Uterus (tissue), 3 donors: ENCODE measurements at regions not wholly inside any gene's neighbourhood (a gene's known extent, or its start where the extent isn't known, plus 50 kb on each side); places are given as distances from the start of the nearest gene placed in this dataset.

Experiments
- DNase-seq, 2 donors: peaks; one replicate each; pipeline ENCODE4 v3.0.0-alpha.2; 2019 to 2020
- H3K27ac ChIP-seq, 2 donors: fragments of 200-600 bp; sonication (generic); 1 replicate in 1 of 2; 2 replicates in 1 of 2; pipeline ENCODE4 v1.5.1; 2016 to 2018
- H3K27me3 ChIP-seq, 2 donors: fragments of 200-600 bp; sonication (generic); one replicate each; pipeline ENCODE4 v1.5.1; 2018 to 2019; ENCODE audit warnings: control low read depth in 1 of 2
- H3K36me3 ChIP-seq, 2 donors: fragments of 200-600 bp; sonication (generic); one replicate each; pipeline ENCODE4 v1.5.1; 2019; ENCODE audit warnings: control low read depth in 1 of 2
- H3K4me1 ChIP-seq, 2 donors: fragments of 200-600 bp; sonication (generic); one replicate each; pipeline ENCODE4 v1.5.1; 2018 to 2019; ENCODE audit warnings: control low read depth in 1 of 2
- H3K4me3 ChIP-seq, 2 donors: fragments of 200-600 bp; sonication (generic); 1 replicate in 1 of 2; 2 replicates in 1 of 2; pipeline ENCODE4 v1.5.1; 2018 to 2019; ENCODE audit warnings: mild to moderate bottlenecking in 1 of 2
- H3K9me3 ChIP-seq, 2 donors: fragments of 200-600 bp; sonication (generic); one replicate each; pipeline ENCODE4 v1.5.1; 2019; ENCODE audit warnings: control low read depth in 1 of 2
- POLR2A ChIP-seq, 2 donors: fragments of 450-650 bp; IDR thresholded peaks; one replicate each; pipeline ENCODE4 v1.6.1; 2016; ENCODE audit warnings: antibody characterized with exemption in 2 of 2, mild to moderate bottlenecking in 1 of 2, moderate library complexity in 1 of 2
- intact Hi-C: fragments of 100-400 bp; cut with DNase I; formaldehyde crosslinking; loops from one replicate; pipeline ENCODE4 v1.15.1; 2023; ENCODE audit warnings: low total_unique reads
- TF ChIP-seq, protein P1 (sequence below), 4 experiments: fragments of 200-600 bp in 2 of 4; fragments of 450-650 bp in 2 of 4; sonication (generic) in 2 of 4; IDR thresholded peaks; one replicate each; pipeline ENCODE4 v1.5.1; 2016 to 2019; ENCODE audit warnings: antibody characterized with exemption in 4 of 4, mild to moderate bottlenecking in 2 of 4, moderate library complexity in 1 of 4
- donor health status: DM: yes; HTN: yes; CAD: no.

DNA sequence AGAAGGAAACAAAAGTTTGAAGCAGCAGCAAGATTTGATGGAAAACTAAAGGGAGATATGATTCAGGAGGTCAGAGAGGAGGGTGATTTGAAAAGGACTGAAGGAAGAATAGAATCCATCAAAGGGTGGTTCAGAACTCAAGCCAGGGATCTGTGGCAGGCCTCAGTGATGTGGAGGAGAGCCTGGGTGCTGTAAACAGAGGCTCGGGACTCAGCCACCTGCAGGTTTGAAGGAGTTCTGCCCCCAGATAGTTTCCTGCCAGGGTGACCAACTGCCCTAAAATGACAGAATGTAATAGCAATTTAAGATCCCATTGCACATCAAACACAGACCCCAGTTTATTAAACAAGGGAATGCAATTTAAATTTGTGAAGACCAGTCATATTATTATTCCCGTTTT is 204.0 kb upstream of the FAT1 start:
- Histone ChIP-seq H3K36me3 (no peaks in the 10 kb centered on the region), H3K27ac (no peak overlapping the region), H3K27me3 (no peaks in the 10 kb centered on the region), H3K4me1 (no peaks in the 10 kb centered on the region), H3K9me3 (no peaks in the 10 kb centered on the region), H3K4me3 (no peak overlapping the region)
- intact Hi-C loops = no loop called here
- TF ChIP-seq, protein P1, sequence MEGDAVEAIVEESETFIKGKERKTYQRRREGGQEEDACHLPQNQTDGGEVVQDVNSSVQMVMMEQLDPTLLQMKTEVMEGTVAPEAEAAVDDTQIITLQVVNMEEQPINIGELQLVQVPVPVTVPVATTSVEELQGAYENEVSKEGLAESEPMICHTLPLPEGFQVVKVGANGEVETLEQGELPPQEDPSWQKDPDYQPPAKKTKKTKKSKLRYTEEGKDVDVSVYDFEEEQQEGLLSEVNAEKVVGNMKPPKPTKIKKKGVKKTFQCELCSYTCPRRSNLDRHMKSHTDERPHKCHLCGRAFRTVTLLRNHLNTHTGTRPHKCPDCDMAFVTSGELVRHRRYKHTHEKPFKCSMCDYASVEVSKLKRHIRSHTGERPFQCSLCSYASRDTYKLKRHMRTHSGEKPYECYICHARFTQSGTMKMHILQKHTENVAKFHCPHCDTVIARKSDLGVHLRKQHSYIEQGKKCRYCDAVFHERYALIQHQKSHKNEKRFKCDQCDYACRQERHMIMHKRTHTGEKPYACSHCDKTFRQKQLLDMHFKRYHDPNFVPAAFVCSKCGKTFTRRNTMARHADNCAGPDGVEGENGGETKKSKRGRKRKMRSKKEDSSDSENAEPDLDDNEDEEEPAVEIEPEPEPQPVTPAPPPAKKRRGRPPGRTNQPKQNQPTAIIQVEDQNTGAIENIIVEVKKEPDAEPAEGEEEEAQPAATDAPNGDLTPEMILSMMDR (IDR thresholded peaks at IDR 0.05) = no peak
- no peak for TF ChIP-seq POLR2A (IDR thresholded peaks at IDR 0.05)
- DNase-seq = no peak

GRCh38 chr4:186930024-186930423 is 206.4 kb upstream of the FAT1 start:
- H3K9me3 ChIP-seq = no peaks in the 10 kb centered on the region
- no peaks in the 10 kb centered on the region for H3K36me3 ChIP-seq
- intact Hi-C loops = no loop called here
- no peak overlapping the region for H3K4me3 ChIP-seq
- no peak for DNase-seq
- H3K4me1 ChIP-seq = no peaks in the 10 kb centered on the region
- TF ChIP-seq, protein P1 (IDR thresholded peaks at IDR 0.05) = no peak
- no peak for TF ChIP-seq POLR2A (IDR thresholded peaks at IDR 0.05)
- no peak overlapping the region for H3K27ac ChIP-seq
- no peaks in the 10 kb centered on the region for H3K27me3 ChIP-seq

GRCh38 chr4:186931519-186931918 is 207.9 kb upstream of the FAT1 start:
- H3K27me3 ChIP-seq = no peaks in the 10 kb centered on the region
- DNase-seq = no peak

DNA sequence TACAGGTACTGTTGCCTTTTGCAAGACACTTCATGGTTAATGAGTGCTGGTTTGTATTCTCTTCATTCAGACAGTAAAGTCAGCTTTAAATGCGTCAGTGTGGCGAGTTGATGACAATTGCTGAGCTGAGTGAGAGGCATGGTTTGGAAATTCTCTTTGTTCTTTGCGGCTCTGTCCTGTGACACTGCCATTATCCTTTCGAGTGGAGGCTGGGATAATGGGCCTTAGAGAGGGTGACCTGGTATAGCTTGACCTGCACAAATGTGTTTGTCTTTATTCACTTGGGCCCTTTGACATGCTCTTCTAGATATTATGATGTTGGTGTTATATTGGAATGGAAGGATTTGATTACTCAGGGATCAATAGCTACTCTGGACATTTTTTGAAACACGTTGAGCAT is 208.5 kb upstream of the FAT1 start:
- intact Hi-C loops = no loop called here

More at GRCh38 chr4:186931519-186931918, 207.9 kb upstream of the FAT1 start:
- TF ChIP-seq, protein P1 (IDR thresholded peaks at IDR 0.05) = no peak
- no peak for TF ChIP-seq POLR2A (IDR thresholded peaks at IDR 0.05)
- H3K36me3 ChIP-seq = no peaks in the 10 kb centered on the region
- H3K4me3 ChIP-seq = no peak overlapping the region
- H3K4me1 ChIP-seq = no peaks in the 10 kb centered on the region
- H3K9me3 ChIP-seq = no peaks in the 10 kb centered on the region
- H3K27ac ChIP-seq = no peak overlapping the region
- intact Hi-C loops = no loop called here

DNA sequence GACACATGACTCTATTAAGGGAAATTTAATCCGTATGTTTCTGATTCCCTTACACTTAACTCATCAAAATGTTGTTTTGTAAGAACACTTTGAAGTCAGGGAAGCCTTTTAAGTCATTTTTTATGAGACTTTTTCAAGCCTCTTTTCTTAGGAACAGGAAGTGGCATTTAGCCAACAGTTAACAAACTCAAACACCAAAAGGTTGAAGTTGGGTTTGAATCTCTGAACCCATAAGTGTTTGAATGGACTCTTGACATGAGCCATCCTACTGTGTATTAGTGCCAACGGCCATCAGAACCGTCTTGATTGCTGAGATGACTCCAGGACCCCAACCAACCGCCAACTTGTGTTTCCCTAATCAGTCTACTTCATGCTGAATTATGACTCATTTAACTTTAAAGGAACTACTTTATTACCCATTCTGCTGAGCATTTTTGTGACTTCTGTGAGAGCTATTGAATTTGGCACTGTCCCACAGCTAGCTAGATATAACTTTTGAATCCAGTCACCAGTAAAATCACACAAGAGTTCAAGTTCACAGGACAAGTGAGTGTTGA is 209.1 kb upstream of the FAT1 start:
- H3K27me3 ChIP-seq = no peaks in the 10 kb centered on the region
- H3K27ac ChIP-seq = peak overlapping the region in 1 of 2 donors; percentile 35
- no peak for DNase-seq
- no peaks in the 10 kb centered on the region for H3K36me3 ChIP-seq
- H3K9me3 ChIP-seq = no peaks in the 10 kb centered on the region
- no peak overlapping the region for H3K4me3 ChIP-seq
- TF ChIP-seq, protein P1 (IDR thresholded peaks at IDR 0.05) = no peak
- TF ChIP-seq POLR2A (IDR thresholded peaks at IDR 0.05) = no peak
- no peaks in the 10 kb centered on the region for H3K4me1 ChIP-seq
- intact Hi-C loops = no loop called here

More for the DNA sequence above, 208.5 kb upstream of the FAT1 start:
- Histone ChIP-seq H3K36me3 (no peaks in the 10 kb centered on the region), H3K4me3 (no peak overlapping the region), H3K27me3 (no peaks in the 10 kb centered on the region), H3K27ac (peak overlapping the region in 1 of 2 donors; percentile 35), H3K4me1 (no peaks in the 10 kb centered on the region), H3K9me3 (no peaks in the 10 kb centered on the region)
- TF ChIP-seq, protein P1 (IDR thresholded peaks at IDR 0.05) = no peak
- TF ChIP-seq POLR2A (IDR thresholded peaks at IDR 0.05) = no peak
- DNase-seq = no peak
